ENCODE measurements at regions not wholly inside any gene's neighbourhood (a gene's known extent, or its start where the extent isn't known, plus 50 kb on each side); places are given as distances from the start of the nearest gene placed in this dataset.

DNA sequence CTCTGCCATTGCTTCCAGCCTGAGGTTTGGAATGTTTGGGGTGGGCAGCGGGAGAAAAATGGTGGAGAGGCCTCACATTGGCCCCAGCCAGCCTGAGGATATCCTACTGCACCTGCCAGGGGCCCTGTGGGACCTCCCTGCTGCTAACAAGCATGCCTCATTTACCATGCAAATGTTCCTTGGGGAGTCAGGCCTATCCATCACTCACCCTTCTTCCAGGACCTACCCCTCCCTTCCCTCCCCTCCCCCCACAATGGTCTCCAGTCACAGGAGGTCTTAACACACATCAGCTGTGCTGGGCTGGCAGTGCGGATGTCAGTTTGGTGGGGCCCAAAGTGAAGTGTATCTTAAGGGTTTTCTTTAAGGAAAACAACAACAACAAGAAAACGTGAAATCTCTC, 139.2 kb downstream of the SHOX start:
- TF ChIP-seq, protein P1, sequence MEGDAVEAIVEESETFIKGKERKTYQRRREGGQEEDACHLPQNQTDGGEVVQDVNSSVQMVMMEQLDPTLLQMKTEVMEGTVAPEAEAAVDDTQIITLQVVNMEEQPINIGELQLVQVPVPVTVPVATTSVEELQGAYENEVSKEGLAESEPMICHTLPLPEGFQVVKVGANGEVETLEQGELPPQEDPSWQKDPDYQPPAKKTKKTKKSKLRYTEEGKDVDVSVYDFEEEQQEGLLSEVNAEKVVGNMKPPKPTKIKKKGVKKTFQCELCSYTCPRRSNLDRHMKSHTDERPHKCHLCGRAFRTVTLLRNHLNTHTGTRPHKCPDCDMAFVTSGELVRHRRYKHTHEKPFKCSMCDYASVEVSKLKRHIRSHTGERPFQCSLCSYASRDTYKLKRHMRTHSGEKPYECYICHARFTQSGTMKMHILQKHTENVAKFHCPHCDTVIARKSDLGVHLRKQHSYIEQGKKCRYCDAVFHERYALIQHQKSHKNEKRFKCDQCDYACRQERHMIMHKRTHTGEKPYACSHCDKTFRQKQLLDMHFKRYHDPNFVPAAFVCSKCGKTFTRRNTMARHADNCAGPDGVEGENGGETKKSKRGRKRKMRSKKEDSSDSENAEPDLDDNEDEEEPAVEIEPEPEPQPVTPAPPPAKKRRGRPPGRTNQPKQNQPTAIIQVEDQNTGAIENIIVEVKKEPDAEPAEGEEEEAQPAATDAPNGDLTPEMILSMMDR (IDR thresholded peaks at IDR 0.05), result no peak
- TF ChIP-seq POLR2A (IDR thresholded peaks at IDR 0.05), result no peak

Data from adrenal gland (tissue), 5 donors.